Endothelial cell (in vitro differentiated cells): ENCODE measurements at regions not wholly inside any gene's neighbourhood (a gene's known extent, or its start where the extent isn't known, plus 50 kb on each side); places are given as distances from the start of the nearest gene placed in this dataset.
"Not testable (repeated sequence)": the region's sequence is repeated elsewhere in the genome, so short reads cannot be mapped to it uniquely, and the experiment has no call there.

Source experiments
- DNase-seq: peaks from one replicate; pipeline ENCODE4 v3.0.0; 2021; ENCODE audit warnings: low spot score
- H3K27ac Mint-ChIP-seq: one replicate; pipeline ENCODE4 v1.8.0; 2021; ENCODE audit warnings: mixed read lengths, inconsistent platforms; ENCODE audit not compliant: unreplicated experiment
- H3K27me3 Mint-ChIP-seq: one replicate; pipeline ENCODE4 v1.8.0; 2021; ENCODE audit warnings: mild to moderate bottlenecking, moderate library complexity, mixed read lengths, inconsistent platforms; ENCODE audit not compliant: unreplicated experiment
- H3K36me3 Mint-ChIP-seq: one replicate; pipeline ENCODE4 v1.8.0; 2021; ENCODE audit warnings: mild to moderate bottlenecking, low read depth, mixed read lengths, inconsistent platforms; ENCODE audit not compliant: unreplicated experiment
- H3K4me1 Mint-ChIP-seq: one replicate; pipeline ENCODE4 v1.8.0; 2021; ENCODE audit warnings: mild to moderate bottlenecking, mixed read lengths, inconsistent platforms; ENCODE audit not compliant: unreplicated experiment
- H3K4me3 Mint-ChIP-seq: one replicate; pipeline ENCODE4 v1.8.0; 2021; ENCODE audit warnings: mild to moderate bottlenecking, mixed read lengths, inconsistent platforms; ENCODE audit not compliant: unreplicated experiment
- H3K9me3 Mint-ChIP-seq: one replicate; pipeline ENCODE4 v1.8.0; 2021; ENCODE audit warnings: mixed read lengths, inconsistent platforms; ENCODE audit not compliant: unreplicated experiment

DNA sequence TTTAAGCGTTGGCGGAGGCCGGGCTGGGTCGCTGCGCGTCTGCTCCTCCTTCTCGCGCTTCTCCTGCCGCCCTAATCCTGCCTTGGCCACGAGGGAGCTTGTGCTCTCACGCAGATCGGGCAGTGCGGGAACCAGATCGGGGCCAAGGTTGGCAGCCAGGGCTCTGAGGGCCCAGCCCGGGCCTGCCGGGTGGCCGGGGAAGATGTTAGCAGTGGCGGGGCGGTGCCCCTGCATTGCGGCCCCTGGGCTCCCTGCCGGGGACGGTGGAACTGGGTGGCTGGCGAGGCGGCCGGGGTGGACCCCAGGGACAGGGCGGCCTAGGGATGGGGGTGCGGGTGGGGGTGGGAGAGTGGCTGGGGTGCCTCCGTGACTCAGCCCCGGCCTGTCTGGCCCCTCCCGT is 297.4 kb downstream of the CACNA1B start:
- not testable (repeated sequence) for DNase-seq, H3K9me3 Mint-ChIP-seq, H3K27me3 Mint-ChIP-seq

DNA sequence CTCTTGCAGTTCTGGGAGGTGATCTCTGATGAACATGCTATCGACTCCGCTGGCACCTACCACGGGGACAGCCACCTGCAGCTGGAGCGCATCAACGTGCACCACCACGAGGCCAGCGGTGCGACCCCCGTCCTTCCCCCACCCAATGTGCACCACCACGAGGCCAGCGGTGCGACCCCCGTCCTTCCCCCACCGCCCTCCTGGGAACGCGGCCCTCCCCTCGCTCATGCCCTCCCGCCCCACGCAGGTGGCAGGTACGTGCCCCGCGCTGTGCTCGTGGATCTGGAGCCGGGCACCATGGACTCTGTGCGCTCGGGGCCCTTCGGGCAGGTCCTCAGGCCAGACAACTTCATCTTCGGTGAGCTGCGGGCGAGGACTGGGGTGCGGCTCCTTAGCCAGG is 297.8 kb downstream of the CACNA1B start:
- H3K4me1 Mint-ChIP-seq, H3K9me3 Mint-ChIP-seq, H3K36me3 Mint-ChIP-seq, H3K4me3 Mint-ChIP-seq, DNase-seq, H3K27me3 Mint-ChIP-seq, H3K27ac Mint-ChIP-seq: not testable (repeated sequence)

More for the DNA sequence above, 297.4 kb downstream of the CACNA1B start:
- not testable (repeated sequence) for H3K36me3 Mint-ChIP-seq, H3K27ac Mint-ChIP-seq, H3K4me1 Mint-ChIP-seq, H3K4me3 Mint-ChIP-seq

DNA sequence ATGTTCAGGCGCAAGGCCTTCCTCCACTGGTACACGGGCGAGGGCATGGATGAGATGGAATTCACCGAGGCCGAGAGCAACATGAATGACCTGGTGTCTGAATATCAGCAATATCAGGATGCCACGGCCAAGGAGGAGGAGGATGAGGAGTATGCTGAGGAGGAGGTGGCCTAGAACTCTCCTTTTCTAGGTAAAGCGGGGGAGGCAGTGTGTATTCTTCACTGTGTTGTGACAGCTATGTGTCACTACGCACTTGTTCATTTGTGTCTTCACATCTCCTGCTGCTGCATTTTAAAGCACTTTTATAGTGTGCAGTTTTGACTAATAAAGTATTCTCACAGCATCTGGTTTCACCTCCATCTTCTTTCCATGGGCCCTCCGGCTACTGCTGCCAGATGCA is 299.5 kb downstream of the CACNA1B start:
- H3K4me1 Mint-ChIP-seq, H3K36me3 Mint-ChIP-seq, DNase-seq, H3K9me3 Mint-ChIP-seq, H3K27me3 Mint-ChIP-seq, H3K27ac Mint-ChIP-seq, H3K4me3 Mint-ChIP-seq: not testable (repeated sequence)

DNA sequence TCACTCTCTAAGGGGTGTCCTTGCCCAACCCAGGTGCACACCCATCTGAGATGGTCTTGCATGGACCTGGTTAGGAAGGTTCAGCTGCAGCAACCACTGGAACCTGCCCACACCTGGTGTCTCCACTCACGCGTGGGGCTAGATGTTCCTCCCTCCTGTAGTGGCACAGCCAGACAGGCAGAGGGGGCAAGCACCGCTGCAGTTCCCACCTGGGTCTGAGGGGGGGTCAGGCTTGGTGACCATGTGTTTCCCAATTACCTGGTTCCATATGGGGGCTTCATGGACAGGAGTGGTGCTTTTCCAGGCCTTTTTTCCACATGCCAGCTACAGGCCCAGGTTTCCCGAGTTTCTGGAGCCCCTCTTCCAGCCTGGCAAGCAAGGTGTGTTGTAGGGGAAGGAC is 301.4 kb downstream of the CACNA1B start:
- H3K36me3 Mint-ChIP-seq, H3K9me3 Mint-ChIP-seq, H3K4me1 Mint-ChIP-seq, H3K4me3 Mint-ChIP-seq, H3K27me3 Mint-ChIP-seq, H3K27ac Mint-ChIP-seq, DNase-seq: not testable (repeated sequence)

DNA sequence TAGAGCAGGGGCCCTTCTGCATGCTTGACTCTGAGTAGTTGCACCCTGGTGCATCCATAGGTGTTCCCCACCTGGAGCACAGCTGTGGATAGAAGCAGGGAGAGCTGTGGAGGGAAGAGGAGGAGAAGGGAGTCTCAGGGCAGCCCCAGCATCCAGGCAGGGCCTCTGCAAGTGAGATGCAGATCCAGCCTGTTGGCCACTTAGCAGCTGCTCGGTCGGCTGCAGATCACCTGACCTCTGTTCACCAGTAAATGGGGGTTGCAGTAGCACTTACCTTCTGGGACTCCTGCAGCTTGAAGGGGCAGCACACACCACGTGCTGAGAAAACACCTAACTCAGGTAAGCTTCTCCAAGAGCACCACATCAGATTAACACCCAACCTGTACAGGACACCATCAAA is 302.1 kb downstream of the CACNA1B start:
- not testable (repeated sequence) for H3K27me3 Mint-ChIP-seq, H3K9me3 Mint-ChIP-seq, H3K4me3 Mint-ChIP-seq, H3K27ac Mint-ChIP-seq, DNase-seq, H3K4me1 Mint-ChIP-seq, H3K36me3 Mint-ChIP-seq

DNA sequence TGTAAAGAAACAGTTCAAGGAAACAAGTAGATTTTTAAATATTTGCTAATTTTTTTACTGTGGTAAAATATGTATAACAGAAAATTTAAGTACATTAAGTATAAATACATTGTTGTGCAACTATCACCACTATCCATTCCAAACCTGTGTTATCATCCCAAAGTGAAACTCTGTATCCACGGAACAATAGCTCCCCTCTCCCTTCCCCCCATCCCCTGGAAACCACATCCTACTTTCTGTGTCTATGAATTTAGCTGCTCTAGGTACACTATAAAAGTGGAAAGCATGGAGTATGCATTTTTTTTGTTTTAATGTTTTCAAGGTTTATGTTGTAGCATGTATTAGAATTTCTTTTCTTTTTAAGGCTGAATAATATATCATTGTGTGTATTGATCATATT is 304.4 kb downstream of the CACNA1B start:
- not testable (repeated sequence) for H3K36me3 Mint-ChIP-seq, H3K4me1 Mint-ChIP-seq, DNase-seq, H3K27ac Mint-ChIP-seq, H3K4me3 Mint-ChIP-seq, H3K27me3 Mint-ChIP-seq, H3K9me3 Mint-ChIP-seq

DNA sequence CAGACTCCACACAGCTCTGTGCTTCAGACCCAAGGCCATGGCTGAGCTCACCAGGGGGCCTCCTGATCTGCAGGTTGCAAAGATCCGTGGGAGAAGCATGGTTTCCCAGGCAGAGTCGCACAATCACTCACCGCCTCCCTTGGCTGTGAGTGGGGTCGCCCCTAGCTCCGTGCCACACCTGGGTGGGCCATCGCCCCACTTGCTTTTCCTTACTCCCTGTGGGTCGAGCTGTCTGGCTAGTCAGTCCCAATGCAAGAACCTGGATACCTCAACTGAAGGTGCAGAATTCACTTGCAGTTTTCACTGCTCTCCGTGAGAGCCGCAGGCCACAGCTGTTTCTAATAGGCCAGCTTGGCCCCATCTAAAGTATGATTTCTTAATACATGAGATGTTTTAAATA is 319.6 kb downstream of the CACNA1B start:
- H3K4me3 Mint-ChIP-seq, H3K36me3 Mint-ChIP-seq, H3K9me3 Mint-ChIP-seq, H3K27ac Mint-ChIP-seq, H3K4me1 Mint-ChIP-seq, DNase-seq, H3K27me3 Mint-ChIP-seq: not testable (repeated sequence)

DNA sequence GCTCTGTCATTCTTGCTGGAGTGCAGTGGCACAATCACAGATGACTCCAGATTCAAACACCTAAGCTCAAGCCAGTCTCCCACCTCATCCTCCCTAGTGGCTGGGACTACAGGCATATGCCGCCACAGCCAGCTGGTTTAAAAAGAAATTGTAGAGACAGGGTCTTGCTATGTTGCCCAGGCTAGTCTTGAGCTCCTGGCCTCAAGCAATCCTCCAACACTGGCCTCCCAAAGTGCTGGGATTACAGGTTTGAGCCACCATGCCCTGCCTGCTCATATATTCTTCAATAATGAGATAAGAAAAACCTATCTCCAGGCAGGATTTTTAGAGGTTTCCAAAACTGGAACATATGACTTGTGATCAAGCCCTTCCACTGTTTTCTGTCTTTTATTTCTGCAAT is 321.4 kb downstream of the CACNA1B start:
- H3K27me3 Mint-ChIP-seq, H3K4me1 Mint-ChIP-seq, H3K4me3 Mint-ChIP-seq, H3K9me3 Mint-ChIP-seq, H3K36me3 Mint-ChIP-seq, DNase-seq, H3K27ac Mint-ChIP-seq: not testable (repeated sequence)

DNA sequence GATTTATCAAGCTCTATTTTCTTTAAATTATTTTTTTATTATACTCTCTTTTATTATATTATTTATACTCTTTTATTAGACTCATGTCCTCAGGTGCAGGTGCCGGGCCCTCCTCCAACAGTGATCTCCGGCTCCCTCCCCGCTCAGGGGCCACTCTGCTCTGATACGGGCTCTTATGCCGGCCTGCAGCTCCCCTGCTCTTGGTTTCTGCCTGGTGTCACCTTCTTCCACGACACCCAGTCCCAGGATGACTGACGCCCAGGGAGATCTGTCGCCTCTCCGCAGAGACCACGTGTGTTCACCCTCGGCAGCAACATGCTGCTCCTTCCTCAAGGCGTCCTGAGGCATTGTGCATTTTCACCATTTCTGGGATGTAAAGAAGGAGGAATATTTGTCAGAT is 322.3 kb downstream of the CACNA1B start:
- H3K27ac Mint-ChIP-seq, H3K9me3 Mint-ChIP-seq, H3K4me3 Mint-ChIP-seq, H3K4me1 Mint-ChIP-seq, H3K36me3 Mint-ChIP-seq, H3K27me3 Mint-ChIP-seq, DNase-seq: not testable (repeated sequence)

DNA sequence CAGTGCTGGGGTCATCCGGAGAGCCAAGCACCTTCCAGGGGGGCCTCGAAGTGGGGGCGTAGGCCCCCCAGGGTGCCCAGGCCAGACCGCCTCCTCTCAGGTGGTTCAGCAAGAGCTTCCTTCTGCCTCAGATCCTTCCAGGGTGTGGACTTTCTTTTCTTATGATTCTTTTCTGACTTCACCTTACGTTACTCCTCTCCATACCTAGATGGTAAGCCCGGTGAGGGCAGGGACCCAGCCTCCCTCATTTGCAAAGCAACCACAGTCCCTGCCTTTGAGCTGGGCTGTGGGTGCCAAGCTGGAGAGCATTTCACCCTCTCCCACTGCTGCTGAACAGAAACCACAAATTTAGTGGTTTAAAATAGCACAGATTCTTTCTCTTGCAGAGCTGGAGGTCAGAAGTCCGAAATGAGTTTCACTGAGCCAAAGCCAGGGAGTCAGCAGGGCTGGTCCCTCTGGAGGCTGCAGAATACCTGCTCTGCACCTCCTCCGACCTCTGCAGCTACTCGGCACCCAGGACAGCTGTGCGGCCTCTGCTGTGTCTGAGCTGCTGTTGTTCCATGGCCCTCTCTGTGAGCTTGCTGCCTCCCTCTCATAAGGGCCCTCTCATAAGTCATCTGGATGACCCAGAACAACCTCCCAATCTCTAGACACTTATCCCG is 323.0 kb downstream of the CACNA1B start:
- not testable (repeated sequence) for H3K36me3 Mint-ChIP-seq, H3K9me3 Mint-ChIP-seq, H3K27ac Mint-ChIP-seq, H3K27me3 Mint-ChIP-seq, H3K4me3 Mint-ChIP-seq, H3K4me1 Mint-ChIP-seq, DNase-seq

DNA sequence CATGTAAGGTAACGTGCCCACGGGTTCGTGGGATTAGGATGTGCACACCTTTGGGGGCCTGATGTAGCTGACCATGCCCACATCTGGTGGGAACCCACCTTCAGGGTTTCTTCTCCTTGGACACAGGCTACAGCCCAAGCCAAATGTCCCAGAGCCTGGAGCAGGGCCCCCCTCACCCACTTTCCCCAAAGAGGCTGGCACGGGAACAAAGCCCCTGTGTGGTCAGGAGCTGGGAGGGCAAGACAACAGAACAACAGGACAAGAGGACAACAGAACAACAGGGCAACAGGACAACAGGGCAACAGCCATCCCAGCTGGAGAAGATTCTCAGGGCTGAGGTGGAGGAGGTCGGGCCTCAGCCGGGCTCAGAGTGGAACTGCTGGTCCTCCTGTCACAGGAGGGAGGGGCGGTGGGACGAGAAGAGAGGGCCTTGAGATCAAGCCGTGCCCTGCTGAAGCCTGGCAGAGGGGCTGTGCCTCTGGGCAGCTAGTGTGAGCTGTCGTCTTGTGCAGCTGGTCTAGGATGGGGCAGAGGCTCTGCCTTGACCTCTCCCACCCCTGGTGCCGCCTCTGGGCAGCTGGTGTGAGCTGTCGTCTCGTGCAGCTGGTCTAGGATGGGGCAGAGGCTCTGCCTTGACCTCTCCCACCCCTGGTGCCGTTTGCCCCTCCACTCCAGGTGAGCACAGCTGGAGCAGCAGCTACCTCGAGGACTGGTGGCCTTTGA is 323.7 kb downstream of the CACNA1B start:
- H3K4me1 Mint-ChIP-seq, H3K36me3 Mint-ChIP-seq, H3K27me3 Mint-ChIP-seq: not testable (repeated sequence)

DNA sequence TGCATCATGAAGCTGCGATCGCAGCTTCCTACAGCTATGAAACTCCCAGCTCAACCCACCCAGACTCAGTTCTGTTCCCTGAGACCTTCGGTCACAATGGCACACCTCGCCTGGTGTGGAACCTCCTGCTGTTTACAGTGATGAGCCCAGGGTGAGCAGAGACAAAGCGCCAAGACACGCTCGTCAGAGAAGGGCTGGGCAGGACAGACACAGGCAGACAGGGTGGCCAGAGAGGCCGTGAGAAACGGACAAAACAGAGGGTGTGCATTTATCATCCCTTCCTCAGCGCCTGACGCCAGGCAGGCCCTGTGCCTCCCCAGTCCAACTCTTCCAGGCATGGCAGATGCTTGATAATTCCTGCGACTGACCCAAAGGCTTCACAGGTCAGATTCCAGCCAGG is 324.5 kb downstream of the CACNA1B start:
- H3K27me3 Mint-ChIP-seq, H3K36me3 Mint-ChIP-seq, H3K9me3 Mint-ChIP-seq, H3K27ac Mint-ChIP-seq, DNase-seq, H3K4me1 Mint-ChIP-seq, H3K4me3 Mint-ChIP-seq: not testable (repeated sequence)

More for the DNA sequence above, 323.7 kb downstream of the CACNA1B start:
- not testable (repeated sequence) for H3K27ac Mint-ChIP-seq, H3K9me3 Mint-ChIP-seq, H3K4me3 Mint-ChIP-seq, DNase-seq
